HG02885 (cell line): ENCODE measurements at regions not wholly inside any gene's neighbourhood (a gene's known extent, or its start where the extent isn't known, plus 50 kb on each side); places are given as distances from the start of the nearest gene placed in this dataset.

Experiments used
- ATAC-seq: cut with Tn5 transposase; IDR thresholded peaks from one replicate; pipeline ENCODE4 v1.9.1; 2021; ENCODE audit warnings: mild to moderate bottlenecking; ENCODE audit not compliant: unreplicated experiment, poor library complexity

DNA sequence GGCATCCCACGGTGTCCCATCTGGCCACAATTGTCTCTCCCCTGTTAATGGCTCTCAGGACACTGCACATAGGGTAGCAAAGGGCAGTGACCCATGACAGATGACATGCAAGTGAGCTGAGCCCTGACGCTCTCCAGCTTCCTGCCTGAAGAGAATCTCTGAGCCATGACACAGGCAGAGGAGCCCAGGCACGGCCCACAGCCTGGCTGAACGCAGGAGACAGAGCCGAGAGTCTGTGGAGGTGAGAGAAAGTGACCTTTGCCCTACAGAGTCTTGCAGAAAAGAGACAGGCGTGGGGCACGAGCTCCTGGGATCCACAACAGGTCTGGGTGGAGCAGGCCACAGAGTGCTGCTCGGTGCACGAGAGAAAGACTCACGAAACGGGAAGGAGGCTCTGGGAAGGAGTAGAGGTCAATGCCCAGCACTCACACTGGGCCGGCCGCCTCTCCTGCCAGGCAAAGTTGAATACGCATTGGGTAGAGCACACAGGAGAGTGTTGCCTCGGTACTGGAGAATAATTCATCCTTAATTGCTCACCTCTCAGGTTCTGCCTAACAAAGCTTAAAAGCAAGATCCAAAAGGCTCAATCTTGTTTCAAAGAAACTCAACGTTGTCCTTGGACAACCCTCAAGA lies 90.3 kb downstream of the MRPL36 start:
- ATAC-seq: no peak

DNA sequence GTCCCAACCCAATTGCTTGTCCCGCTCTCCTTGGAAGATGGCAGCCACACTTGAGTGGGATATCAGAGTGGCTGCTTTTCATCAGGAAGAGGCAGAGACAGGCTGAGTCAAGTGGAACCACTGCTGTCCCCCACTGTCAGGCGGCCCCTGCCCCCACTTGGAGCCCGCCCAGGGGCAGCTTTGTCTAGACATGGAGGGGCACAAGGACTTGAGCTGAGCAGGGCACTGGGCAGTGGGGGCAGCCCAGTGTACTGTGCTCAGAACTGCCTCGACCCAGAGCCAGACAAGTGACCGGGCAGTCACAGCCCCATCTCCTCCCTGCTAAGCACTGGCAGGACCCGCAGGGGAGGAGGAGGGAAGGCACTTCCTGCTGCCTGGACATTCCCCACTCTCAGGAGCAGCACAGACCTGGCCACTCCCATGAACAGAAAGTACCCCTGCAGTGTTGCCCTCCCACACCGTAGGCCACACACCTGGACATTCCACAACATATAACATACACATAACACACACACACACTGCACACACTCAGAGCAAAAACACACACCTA lies 91.0 kb downstream of the MRPL36 start:
- ATAC-seq: no peak

DNA sequence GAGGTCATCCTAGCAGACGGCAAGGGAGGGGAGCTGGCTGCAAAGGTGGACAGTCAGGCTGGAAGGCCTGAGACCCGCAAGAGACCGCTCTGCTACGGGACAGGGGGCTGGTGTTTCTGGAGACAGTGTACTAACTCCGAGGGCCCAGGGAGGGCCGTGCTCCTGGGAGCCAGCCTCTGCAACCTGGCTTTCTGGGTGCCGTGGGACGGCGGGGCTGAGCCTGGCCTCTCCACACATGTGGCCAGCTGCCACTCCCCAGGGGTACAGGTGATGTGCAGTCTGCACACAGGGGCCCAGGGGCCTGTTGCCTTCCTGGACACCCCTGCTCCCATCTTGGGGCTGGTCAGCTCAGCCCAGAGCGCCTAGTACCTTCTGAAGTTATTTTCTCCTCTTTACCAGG lies 92.2 kb downstream of the MRPL36 start:
- no peak for ATAC-seq

DNA sequence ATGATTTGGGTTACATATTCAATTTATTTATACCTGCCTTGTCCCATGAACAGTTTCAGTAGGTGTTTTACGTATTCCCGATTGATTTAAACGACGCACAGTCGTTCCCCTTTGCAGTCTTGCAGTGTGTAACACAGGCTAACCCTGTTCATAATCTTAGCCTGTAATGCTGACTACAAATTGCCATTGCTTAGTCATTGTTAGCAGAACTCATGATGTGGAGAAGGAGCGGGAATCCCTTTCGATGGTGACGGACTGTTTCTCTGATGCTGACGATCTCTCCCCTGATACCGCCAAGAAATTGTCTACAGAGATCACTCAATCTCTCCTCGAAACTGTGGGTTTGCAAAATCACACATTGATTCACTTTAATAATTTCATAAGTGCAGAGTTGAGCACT lies 93.2 kb downstream of the MRPL36 start:
- ATAC-seq: no peak

DNA sequence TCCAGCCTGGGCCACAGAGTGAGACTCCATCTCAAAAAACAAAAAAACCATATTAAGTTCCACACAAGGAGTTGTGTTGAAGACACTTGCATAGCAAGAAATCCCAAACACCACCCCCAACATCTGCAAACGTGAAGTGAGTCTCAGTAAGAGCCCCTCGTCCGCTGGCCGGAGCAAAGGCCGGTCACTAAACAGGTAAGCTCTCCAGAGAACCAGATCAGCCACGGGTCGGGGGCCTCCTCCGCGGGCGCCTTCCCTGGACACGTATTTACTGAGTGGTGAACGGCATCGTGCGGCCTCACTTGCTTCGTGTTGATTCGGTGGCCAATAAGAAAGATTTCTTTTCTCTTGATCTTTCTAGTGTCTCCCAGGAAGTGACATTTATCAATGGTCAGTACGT lies 93.6 kb downstream of the MRPL36 start:
- ATAC-seq: no peak

DNA sequence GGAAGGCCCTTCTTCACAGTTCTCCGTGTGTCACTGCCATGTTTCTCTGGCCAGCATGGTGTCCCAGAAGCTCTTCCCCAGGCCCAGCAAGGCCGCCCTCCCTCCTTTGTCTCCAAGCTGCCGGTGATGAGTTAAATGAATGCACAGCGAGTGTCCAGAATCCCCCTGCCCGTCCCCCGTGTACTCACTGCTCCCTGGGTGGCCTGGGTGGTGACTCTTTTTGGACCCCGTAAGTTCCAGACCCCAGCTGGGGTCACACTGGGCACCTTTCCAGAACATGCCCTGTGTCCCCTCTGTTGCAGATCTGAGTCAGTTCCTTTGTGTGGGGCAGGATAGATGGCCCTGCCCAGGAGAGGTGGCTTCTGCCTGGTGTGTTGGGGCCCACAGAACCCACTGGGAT lies 95.0 kb downstream of the MRPL36 start:
- no peak for ATAC-seq

DNA sequence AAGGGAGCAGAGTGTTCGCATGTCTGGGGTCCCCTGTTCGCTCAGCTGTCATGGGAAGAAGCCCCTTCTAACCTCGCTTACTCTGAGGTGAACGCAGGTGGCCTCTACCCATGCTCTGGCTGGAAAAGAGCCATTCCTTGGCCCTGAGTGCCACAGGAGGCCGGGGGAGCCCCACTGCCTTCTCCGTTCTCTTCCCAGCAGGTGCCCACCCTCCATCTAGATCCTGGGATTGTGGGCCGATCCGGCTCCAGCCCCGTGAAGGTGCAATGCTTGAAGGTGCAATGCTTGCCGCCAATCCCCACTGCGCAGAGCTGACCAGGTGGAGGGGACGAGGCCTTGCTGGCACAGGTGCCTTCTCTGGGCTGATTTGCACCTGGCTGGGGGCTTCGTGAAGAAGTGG lies 95.4 kb downstream of the MRPL36 start:
- ATAC-seq: no peak

DNA sequence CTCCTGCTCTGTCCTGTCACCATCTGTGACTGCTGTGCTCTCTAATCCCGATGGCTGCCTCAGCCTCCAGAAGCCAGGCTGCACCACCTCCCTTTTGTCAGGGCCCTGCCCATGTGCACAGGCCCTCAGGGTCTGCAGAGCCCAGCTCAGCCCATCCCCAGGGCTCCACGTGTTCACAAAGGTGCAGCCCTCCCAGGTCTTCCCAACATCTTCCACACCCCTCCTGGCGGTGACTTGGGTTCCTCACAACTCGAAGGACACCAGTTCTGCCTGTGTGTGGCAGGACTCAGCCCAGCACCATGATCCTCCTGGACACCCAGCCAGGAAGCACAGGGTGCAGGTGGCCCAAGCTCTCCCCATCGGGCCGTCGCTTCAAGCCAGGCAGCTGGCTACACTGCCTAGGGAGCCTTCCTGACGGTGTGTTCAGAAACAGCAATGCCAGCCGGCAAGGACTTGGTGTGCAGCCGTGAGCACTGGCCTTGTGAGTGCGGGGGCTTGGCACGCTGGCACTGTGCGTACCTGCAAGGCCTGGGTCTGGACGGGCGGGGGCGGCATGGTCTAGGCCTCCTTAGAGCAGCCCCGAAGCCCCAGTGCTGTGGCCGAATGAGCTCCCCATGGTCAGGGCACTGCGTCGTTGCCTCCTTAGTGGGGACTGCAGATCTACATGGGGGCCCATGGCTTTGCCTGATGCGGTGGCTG lies 96.1 kb downstream of the MRPL36 start:
- ATAC-seq: no peak

DNA sequence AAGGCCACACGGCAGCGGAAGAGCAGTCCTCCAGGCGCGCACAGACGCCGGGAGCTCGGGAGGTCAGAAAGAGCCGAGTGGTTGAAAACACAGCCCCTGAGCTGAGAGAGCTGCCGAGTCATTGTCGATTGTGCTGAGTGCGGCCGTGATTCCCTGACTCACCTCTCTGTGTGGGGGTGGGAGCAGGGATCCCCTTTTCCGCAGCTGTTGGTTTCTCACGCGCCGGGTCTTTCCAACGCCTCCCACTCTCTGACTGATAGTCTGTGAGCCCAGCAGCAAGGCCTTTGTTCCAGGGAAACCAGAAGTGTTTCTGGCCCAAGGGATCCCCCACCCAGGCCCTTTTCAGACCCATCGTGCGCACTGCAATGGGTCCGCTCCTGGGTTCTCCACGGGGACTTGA lies 97.3 kb downstream of the MRPL36 start:
- ATAC-seq: no peak

DNA sequence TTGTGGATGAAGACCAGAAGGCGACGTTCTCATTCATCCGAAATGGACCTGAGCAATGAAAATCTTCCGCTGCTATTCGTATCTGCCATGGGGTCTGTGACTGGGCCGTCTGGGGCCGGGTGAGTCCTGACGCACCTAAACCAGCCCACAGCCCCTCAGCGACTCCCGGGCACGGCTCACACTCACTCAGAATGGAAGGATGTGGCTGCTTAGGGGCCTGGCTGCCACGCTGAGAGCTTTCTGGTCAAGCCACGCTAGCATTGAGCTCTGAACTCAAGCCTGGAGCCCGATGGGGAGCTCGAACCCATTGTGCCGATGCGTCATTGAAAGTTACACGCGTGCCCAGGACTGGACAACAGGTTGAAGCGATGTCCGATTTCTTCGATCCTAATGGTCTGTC lies 97.8 kb downstream of the MRPL36 start:
- no peak for ATAC-seq

DNA sequence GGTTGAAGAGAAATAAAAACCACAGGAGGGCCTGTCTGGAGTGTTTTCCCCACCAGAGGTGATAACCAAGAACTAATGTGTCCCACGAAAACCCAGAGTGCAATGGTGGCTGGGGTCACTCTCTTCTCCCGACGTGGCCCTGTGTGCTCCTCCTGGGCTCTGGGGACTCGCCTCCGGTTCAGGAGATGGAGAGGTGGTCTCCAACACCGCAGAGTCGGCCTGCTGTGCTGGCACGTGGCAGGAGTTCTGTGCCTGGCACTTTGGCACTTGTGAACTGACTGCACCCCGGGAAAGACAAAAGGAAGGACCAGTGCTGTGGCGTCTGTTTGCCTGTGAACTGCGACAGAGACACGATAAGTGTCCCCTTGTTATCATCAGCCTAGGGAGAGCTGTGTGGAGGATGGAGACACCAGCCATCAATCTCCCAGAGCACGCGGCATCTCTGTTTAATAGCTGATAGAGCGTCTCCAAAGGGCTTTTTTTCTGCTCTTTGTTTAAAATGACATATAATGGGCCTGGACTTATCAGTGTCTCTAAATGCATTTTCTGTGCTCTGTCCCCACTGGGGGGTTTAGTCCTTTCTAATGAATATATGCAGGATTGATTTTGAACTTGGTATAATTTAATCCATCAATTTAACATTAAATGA lies 98.3 kb downstream of the MRPL36 start:
- no peak for ATAC-seq

DNA sequence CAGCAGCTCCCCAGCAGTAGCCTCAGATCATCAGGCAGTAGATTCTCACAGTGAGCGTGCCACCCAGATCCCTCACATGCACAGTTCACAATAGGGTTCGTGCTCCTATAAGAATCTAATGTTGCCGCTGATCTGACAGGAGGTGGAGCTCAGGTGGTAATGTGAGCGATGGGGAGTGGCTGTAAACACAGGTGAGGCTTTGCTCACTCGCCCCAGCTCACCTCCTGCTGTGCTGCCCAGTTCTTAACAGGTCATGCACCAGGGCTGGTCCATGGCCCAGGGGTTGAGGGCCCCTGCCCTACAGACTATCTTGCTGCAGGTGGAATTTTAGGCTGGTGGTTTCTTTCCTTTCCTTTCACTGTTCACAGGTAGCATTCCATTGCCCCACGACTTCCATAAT lies 100.2 kb downstream of the MRPL36 start:
- ATAC-seq: no peak

DNA sequence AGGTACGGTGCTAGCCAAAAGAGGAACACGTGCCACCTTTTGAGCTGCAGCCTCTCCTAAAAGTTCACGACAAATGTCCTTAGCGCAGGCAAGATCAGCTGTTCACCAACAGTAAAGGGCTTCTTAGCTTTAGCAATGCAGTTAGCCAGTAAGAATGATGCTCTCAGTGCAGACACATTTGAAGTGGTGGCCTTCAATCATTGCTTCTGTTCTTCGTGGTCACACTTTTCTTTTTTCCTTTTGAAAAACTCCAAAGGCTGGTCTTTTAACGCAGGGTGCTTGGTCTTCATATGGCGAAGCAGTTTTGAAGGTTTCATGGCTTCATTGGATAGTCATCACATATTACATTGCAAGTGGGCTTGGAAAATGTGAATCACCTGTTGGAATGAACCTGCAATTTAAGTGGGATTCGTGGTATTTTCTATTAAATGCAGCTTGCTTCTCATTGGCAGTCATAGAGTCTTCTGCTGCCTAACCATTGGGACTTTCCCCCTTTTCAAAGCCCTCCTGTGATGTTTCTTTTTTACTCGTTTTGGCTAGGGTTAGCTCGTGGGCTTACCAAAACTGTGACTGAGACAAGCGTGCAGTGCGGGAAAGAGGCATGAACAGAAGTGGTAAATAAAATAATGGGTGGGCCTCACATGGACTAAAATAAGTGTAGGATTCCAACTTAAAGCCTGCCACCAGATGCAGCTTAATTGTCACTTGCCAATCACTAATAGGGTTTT lies 100.9 kb downstream of the MRPL36 start:
- no peak for ATAC-seq

DNA sequence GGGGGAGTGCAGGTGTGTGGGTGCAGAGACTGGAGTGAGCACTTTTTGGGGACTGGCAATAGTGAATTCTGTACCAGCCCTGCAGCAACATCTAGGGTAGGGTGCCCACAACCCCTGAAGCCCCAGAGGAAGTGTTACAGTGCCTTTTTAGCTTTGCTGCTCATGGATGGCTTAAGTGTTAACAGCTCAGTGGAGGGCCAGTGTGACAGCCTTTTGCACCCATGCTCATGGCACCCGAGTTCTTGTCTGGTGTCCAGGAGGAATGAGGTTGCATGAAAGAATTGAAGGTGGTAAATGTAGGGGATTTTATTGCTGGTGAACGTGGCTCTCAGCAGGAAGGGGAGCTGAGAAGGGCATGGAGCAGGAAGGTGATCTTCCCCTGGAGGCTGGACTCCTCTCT lies 107.3 kb downstream of the MRPL36 start:
- no peak for ATAC-seq

DNA sequence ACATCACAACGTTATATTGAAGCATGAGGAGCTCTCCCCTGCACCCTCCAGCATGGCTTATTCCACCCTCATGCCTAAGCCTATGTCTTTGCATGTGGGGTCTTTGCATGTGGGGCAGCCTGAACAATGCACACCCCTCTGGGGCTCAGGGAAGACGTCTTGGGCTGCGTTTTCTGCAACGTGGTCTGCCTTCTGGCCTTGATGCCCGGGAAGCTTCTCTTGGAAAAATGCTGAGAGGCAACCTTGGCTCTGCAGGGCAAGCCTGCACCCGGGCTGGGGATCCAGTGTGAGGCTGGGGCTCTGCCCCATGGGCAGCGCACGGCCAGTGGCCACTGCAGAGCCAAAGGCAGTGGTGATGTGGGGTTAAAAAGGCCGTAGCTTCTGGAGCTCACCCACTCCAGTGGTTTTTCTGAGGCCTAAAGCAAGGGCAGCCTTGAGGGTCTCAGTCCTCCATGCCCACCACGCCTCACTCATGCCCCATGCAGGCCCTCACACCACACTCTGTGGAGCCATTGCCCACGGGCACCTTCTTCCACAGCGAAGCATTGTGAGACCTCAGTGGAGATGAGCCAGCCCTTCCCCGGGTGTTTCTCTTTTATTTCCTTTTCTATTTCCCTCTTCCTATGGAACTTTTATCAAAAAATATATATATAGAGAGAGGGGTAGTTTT lies 112.2 kb downstream of the MRPL36 start:
- no peak for ATAC-seq

DNA sequence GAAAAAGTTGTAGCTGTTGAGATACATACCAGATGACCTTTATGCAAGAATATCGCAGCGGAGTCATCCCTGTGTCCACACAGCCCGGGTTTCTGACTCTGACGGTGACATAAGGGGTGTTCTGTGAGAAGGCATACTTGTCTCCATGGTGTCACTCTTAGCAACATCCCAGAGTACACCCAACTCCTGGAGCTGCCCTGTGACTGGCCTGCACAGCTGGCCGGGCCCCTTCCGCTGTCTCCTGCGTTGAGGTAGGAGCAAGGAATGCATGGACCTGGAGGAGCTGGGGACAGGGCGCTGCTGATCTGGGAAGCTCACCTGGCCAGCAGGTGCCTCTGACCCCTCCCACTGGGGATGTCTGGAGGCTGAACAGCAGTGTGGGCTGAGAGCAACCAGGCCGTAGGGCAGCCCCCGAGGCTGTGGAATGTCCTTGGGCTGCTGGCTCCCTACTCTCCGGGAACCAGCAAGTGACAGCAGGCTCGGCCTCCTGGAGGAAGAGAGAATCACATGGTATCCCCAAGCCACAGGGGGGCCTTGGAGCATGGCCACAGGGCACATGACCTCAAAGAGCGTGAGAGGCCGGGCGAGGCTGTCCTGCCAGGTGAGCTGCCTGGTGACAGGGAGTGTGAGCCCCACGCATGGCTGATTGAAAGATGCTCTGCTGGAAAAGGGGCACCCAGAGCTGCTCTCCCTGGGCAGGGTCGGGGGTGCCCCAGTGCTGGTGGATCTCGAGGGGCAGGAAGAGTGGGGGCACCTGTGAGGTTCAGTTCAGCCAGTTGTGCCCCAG lies 113.4 kb downstream of the MRPL36 start:
- no peak for ATAC-seq

DNA sequence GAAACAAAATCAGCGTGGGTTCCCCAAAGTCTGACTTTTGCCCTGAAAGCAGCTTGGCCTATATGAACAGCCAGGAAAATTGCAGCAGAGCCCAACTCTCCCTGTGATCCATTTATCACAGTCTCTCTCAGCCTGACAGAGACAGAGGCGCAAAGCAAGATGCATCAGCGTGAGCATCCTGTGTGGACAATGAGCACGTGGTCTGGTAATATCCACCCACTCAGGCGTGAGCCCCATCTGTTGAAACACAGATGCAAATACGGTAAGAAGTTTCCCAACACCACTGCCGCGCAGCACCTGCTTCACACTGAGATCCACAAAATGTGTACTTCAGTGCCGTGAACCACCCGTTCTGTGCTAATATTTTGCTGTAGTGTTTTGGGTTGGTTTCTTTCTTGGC lies 114.6 kb downstream of the MRPL36 start:
- ATAC-seq: no peak

DNA sequence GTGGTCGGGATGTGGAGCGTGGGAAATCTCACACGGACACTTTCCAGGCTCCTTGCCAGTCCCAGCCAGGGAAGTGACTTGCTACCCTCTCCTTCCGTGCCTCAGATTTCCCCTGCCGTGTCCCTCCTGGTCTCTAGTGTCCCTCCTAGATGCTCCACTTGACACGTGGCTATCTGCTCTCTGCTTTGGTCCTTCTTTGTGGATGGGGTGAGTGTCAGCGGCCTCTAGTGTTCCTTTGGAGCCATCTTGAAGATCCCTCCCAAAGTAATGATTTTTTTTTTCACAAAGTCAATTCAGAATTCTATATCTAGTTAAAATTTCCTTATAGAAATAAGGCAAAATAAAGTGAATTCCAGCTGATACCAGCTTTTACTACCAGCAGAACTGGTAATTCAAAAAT lies 117.7 kb downstream of the MRPL36 start:
- no peak for ATAC-seq

DNA sequence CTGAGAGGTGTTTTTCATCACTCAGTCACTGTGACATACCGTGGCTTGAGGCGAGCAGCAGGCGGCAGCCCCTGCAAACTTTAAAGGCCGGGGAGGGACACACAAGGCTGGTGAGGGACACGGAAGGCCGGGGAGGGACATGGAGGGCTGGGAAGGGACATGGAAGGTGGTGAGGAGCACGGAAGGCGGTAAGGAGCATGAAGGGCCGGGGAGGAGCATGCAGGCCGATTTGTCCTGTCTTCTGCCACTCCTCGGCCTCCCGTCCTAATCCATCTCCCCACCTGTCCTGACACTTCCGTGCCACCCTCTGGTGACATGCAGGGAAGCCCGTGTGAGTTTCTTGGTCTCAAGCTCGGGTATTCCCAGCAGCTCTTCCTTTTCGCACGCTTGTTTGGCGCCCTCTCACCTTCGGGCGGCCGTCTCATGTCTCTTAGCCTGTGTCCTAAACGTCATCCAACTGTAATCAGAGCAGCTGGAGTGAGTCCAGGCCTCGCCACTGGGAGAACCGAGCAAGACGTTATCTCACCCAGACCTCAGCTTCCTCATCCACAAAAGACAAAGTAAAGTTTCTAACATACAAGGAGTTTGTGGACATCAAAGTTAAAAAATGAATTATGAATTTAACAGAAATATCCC lies 126.5 kb downstream of the MRPL36 start:
- no peak for ATAC-seq
